ENCODE measurements at regions not wholly inside any gene's neighbourhood (a gene's known extent, or its start where the extent isn't known, plus 50 kb on each side); places are given as distances from the start of the nearest gene placed in this dataset.

DNA sequence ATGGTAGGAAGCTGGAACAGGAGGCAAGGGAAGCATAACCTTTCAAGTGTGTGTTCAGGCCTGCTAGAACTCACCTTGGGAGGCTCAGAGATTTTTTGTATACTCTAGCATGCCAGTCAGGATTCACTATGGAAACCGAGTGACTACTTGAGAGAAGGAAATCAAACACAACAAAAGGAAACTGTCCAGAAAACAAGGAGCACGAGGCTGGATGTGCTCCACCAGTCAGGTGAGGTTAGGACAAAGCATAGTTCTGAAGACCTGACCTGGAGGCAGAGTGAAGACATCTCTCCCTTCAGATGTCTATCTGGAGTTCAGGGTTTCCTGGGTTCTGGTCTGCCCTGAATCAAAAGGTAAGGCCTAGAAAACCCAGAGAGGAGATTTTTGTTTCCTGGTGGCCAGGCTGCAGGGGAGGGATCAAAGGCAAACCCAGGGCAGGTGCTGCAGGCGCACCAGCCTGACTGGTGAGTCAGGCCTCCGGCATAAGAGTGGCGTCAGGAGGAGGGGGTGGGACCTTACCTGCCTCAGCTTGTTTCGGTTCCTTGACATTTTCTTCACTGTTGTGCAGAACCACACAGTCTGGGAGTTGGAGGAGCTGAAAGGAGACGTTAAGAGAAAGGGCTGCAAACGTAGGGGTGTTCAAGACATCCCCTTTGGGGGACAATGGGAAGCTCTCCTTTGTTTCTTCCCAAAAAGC is 52.2 kb upstream of the OSBPL11 start:
- TF ChIP-seq, protein P1, sequence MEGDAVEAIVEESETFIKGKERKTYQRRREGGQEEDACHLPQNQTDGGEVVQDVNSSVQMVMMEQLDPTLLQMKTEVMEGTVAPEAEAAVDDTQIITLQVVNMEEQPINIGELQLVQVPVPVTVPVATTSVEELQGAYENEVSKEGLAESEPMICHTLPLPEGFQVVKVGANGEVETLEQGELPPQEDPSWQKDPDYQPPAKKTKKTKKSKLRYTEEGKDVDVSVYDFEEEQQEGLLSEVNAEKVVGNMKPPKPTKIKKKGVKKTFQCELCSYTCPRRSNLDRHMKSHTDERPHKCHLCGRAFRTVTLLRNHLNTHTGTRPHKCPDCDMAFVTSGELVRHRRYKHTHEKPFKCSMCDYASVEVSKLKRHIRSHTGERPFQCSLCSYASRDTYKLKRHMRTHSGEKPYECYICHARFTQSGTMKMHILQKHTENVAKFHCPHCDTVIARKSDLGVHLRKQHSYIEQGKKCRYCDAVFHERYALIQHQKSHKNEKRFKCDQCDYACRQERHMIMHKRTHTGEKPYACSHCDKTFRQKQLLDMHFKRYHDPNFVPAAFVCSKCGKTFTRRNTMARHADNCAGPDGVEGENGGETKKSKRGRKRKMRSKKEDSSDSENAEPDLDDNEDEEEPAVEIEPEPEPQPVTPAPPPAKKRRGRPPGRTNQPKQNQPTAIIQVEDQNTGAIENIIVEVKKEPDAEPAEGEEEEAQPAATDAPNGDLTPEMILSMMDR (IDR thresholded peaks at IDR 0.05): no peak
- peak; percentile 57 to 78 for TF ChIP-seq POLR2A (IDR thresholded peaks at IDR 0.05)

Measured in thyroid gland (tissue), 4 donors.